ENCODE measurements at regions not wholly inside any gene's neighbourhood (a gene's known extent, or its start where the extent isn't known, plus 50 kb on each side); places are given as distances from the start of the nearest gene placed in this dataset.
"Not testable (repeated sequence)": the region's sequence is repeated elsewhere in the genome, so short reads cannot be mapped to it uniquely, and the experiment has no call there.

GRCh38 chr7:25696571-25696970, 455.4 kb upstream of the NFE2L3 start:
- H3K27ac Mint-ChIP-seq = no peak overlapping the region
- no peaks in the 10 kb centered on the region for H3K4me1 Mint-ChIP-seq (ENCODE audit: low read depth)
- peaks cover 20% of the 10 kb centered on the region for H3K27me3 Mint-ChIP-seq (ENCODE audit: insufficient read depth)
- intact Hi-C loops (cut with micrococcal nuclease) = no loop called here
- H3K9me3 Mint-ChIP-seq = no peaks in the 10 kb centered on the region
- no peak overlapping the region for H3K4me3 Mint-ChIP-seq
- no peaks in the 10 kb centered on the region for H3K36me3 Mint-ChIP-seq (ENCODE audit: low read depth)
- no peak for DNase-seq (ENCODE audit: low spot score)

- H3K4me1 Mint-ChIP-seq (ENCODE audit: low read depth) = no peaks in the 10 kb centered on the region
- intact Hi-C loops (cut with micrococcal nuclease) = no loop called here
- H3K9me3 Mint-ChIP-seq = peaks cover 5% of the 10 kb centered on the region
- peaks cover 10% of the 10 kb centered on the region for H3K27me3 Mint-ChIP-seq (ENCODE audit: insufficient read depth)
- H3K27ac Mint-ChIP-seq = no peak overlapping the region
- H3K36me3 Mint-ChIP-seq (ENCODE audit: low read depth) = no peaks in the 10 kb centered on the region
- H3K4me3 Mint-ChIP-seq = no peak overlapping the region
- DNase-seq (ENCODE audit: low spot score) = no peak
Observed at GRCh38 chr7:25698451-25699113, 453.4 kb upstream of the NFE2L3 start.

GRCh38 chr7:25700141-25700540, 451.9 kb upstream of the NFE2L3 start:
- H3K36me3 Mint-ChIP-seq (ENCODE audit: low read depth); intact Hi-C loops (cut with micrococcal nuclease); H3K4me1 Mint-ChIP-seq (ENCODE audit: low read depth); H3K9me3 Mint-ChIP-seq; H3K27ac Mint-ChIP-seq; H3K4me3 Mint-ChIP-seq; DNase-seq (ENCODE audit: low spot score); H3K27me3 Mint-ChIP-seq (ENCODE audit: insufficient read depth): not testable (repeated sequence)

GRCh38 chr7:25704413-25704812, 447.6 kb upstream of the NFE2L3 start:
- Mint-ChIP-seq H3K27ac (no peak overlapping the region), H3K27me3 (ENCODE audit: insufficient read depth) (peaks cover 3% of the 10 kb centered on the region), H3K4me3 (no peak overlapping the region), H3K36me3 (ENCODE audit: low read depth) (no peaks in the 10 kb centered on the region), H3K4me1 (ENCODE audit: low read depth) (no peaks in the 10 kb centered on the region), H3K9me3 (peaks cover 5% of the 10 kb centered on the region)
- intact Hi-C loops (cut with micrococcal nuclease) = no loop called here
- no peak for DNase-seq (ENCODE audit: low spot score)

- intact Hi-C loops (cut with micrococcal nuclease) = no loop called here
- H3K27me3 Mint-ChIP-seq (ENCODE audit: insufficient read depth) = peaks cover 3% of the 10 kb centered on the region
- peaks cover 5% of the 10 kb centered on the region for H3K9me3 Mint-ChIP-seq
- no peaks in the 10 kb centered on the region for H3K4me1 Mint-ChIP-seq (ENCODE audit: low read depth)
- no peak overlapping the region for H3K27ac Mint-ChIP-seq
- no peaks in the 10 kb centered on the region for H3K36me3 Mint-ChIP-seq (ENCODE audit: low read depth)
- no peak for DNase-seq (ENCODE audit: low spot score)
- no peak overlapping the region for H3K4me3 Mint-ChIP-seq
Observed at GRCh38 chr7:25706764-25707163, 445.2 kb upstream of the NFE2L3 start.

- DNase-seq (ENCODE audit: low spot score) = no peak
- Mint-ChIP-seq H3K27ac (no peak overlapping the region), H3K9me3 (no peaks in the 10 kb centered on the region), H3K4me1 (ENCODE audit: low read depth) (no peaks in the 10 kb centered on the region), H3K36me3 (ENCODE audit: low read depth) (no peaks in the 10 kb centered on the region), H3K4me3 (no peak overlapping the region), H3K27me3 (ENCODE audit: insufficient read depth) (peaks cover 3% of the 10 kb centered on the region)
- intact Hi-C loops (cut with micrococcal nuclease) = no loop called here
Observed at GRCh38 chr7:25707768-25708620, 444.0 kb upstream of the NFE2L3 start.

GRCh38 chr7:25710959-25711358, 441.0 kb upstream of the NFE2L3 start:
- H3K4me1 Mint-ChIP-seq (ENCODE audit: low read depth) = no peaks in the 10 kb centered on the region
- no peaks in the 10 kb centered on the region for H3K36me3 Mint-ChIP-seq (ENCODE audit: low read depth)
- DNase-seq (ENCODE audit: low spot score) = no peak
- H3K4me3 Mint-ChIP-seq = no peak overlapping the region
- intact Hi-C loops (cut with micrococcal nuclease) = no loop called here
- no peaks in the 10 kb centered on the region for H3K9me3 Mint-ChIP-seq
- H3K27ac Mint-ChIP-seq = no peak overlapping the region
- H3K27me3 Mint-ChIP-seq (ENCODE audit: insufficient read depth) = peaks cover 1% of the 10 kb centered on the region

- intact Hi-C loops (cut with micrococcal nuclease) = no loop called here
- Mint-ChIP-seq H3K4me1 (ENCODE audit: low read depth) (no peaks in the 10 kb centered on the region), H3K36me3 (ENCODE audit: low read depth) (no peaks in the 10 kb centered on the region), H3K27ac (no peak overlapping the region), H3K4me3 (no peak overlapping the region), H3K9me3 (no peaks in the 10 kb centered on the region), H3K27me3 (ENCODE audit: insufficient read depth) (peaks cover 1% of the 10 kb centered on the region)
- no peak for DNase-seq (ENCODE audit: low spot score)
Observed at GRCh38 chr7:25711940-25712339, 440.1 kb upstream of the NFE2L3 start.

- Mint-ChIP-seq H3K9me3 (no peaks in the 10 kb centered on the region), H3K27ac (no peak overlapping the region), H3K36me3 (ENCODE audit: low read depth) (no peaks in the 10 kb centered on the region), H3K4me3 (no peak overlapping the region), H3K27me3 (ENCODE audit: insufficient read depth) (peaks cover 1% of the 10 kb centered on the region), H3K4me1 (ENCODE audit: low read depth) (no peaks in the 10 kb centered on the region)
- no peak for DNase-seq (ENCODE audit: low spot score)
- intact Hi-C loops (cut with micrococcal nuclease) = no loop called here
Observed at GRCh38 chr7:25712500-25712899, 439.5 kb upstream of the NFE2L3 start.

GRCh38 chr7:25714013-25714412, 438.0 kb upstream of the NFE2L3 start:
- no peak overlapping the region for H3K27ac Mint-ChIP-seq
- no peaks in the 10 kb centered on the region for H3K4me1 Mint-ChIP-seq (ENCODE audit: low read depth)
- intact Hi-C loops (cut with micrococcal nuclease) = no loop called here
- H3K36me3 Mint-ChIP-seq (ENCODE audit: low read depth) = no peaks in the 10 kb centered on the region
- H3K9me3 Mint-ChIP-seq = no peaks in the 10 kb centered on the region
- no peak overlapping the region for H3K4me3 Mint-ChIP-seq
- no peak for DNase-seq (ENCODE audit: low spot score)
- no peaks in the 10 kb centered on the region for H3K27me3 Mint-ChIP-seq (ENCODE audit: insufficient read depth)

GRCh38 chr7:25716421-25716820, 435.6 kb upstream of the NFE2L3 start:
- intact Hi-C loops (cut with micrococcal nuclease) = no loop called here
- H3K27ac Mint-ChIP-seq = no peak overlapping the region
- H3K27me3 Mint-ChIP-seq (ENCODE audit: insufficient read depth) = no peaks in the 10 kb centered on the region
- no peak for DNase-seq (ENCODE audit: low spot score)
- H3K9me3 Mint-ChIP-seq = no peaks in the 10 kb centered on the region
- H3K4me3 Mint-ChIP-seq = no peak overlapping the region
- H3K36me3 Mint-ChIP-seq (ENCODE audit: low read depth) = no peaks in the 10 kb centered on the region
- H3K4me1 Mint-ChIP-seq (ENCODE audit: low read depth) = no peaks in the 10 kb centered on the region

GRCh38 chr7:25718596-25718995, 433.4 kb upstream of the NFE2L3 start:
- H3K27ac Mint-ChIP-seq = no peak overlapping the region
- no peak overlapping the region for H3K4me3 Mint-ChIP-seq
- no peaks in the 10 kb centered on the region for H3K4me1 Mint-ChIP-seq (ENCODE audit: low read depth)
- no peak for DNase-seq (ENCODE audit: low spot score)
- intact Hi-C loops (cut with micrococcal nuclease) = no loop called here
- H3K9me3 Mint-ChIP-seq = no peaks in the 10 kb centered on the region
- H3K27me3 Mint-ChIP-seq (ENCODE audit: insufficient read depth) = no peaks in the 10 kb centered on the region
- H3K36me3 Mint-ChIP-seq (ENCODE audit: low read depth) = no peaks in the 10 kb centered on the region

GRCh38 chr7:25719190-25719896, 432.7 kb upstream of the NFE2L3 start:
- Mint-ChIP-seq H3K4me1 (ENCODE audit: low read depth) (no peaks in the 10 kb centered on the region), H3K27me3 (ENCODE audit: insufficient read depth) (no peaks in the 10 kb centered on the region), H3K4me3 (no peak overlapping the region), H3K9me3 (no peaks in the 10 kb centered on the region), H3K36me3 (ENCODE audit: low read depth) (no peaks in the 10 kb centered on the region), H3K27ac (no peak overlapping the region)
- intact Hi-C loops (cut with micrococcal nuclease) = no loop called here
- no peak for DNase-seq (ENCODE audit: low spot score)
